Neuron (in vitro differentiated cells): ENCODE measurements at regions not wholly inside any gene's neighbourhood (a gene's known extent, or its start where the extent isn't known, plus 50 kb on each side); places are given as distances from the start of the nearest gene placed in this dataset.

ENCODE experiments used
- H2AFZ ChIP-seq: one replicate; pipeline ENCODE4 v1.6.1; 2013; ENCODE audit warnings: low read depth, mild to moderate bottlenecking, inconsistent platforms, low read length, moderate library complexity
- H3K27me3 ChIP-seq: one replicate; pipeline ENCODE4 v1.6.1; 2013; ENCODE audit warnings: low read length; ENCODE audit not compliant: insufficient read depth
- H3K36me3 ChIP-seq: one replicate; pipeline ENCODE4 v1.6.1; 2013; ENCODE audit warnings: low read length; ENCODE audit not compliant: insufficient read depth
- H3K4me1 ChIP-seq: one replicate; pipeline ENCODE4 v1.6.1; 2013; ENCODE audit warnings: low read length; ENCODE audit not compliant: insufficient read depth
- H3K4me3 ChIP-seq: 2 replicates; pipeline ENCODE4 v1.5.1; 2013; ENCODE audit warnings: mild to moderate bottlenecking, low read length, moderate library complexity
- H3K9me3 ChIP-seq: one replicate; pipeline ENCODE4 v1.6.1; 2013; ENCODE audit warnings: low read length

DNA sequence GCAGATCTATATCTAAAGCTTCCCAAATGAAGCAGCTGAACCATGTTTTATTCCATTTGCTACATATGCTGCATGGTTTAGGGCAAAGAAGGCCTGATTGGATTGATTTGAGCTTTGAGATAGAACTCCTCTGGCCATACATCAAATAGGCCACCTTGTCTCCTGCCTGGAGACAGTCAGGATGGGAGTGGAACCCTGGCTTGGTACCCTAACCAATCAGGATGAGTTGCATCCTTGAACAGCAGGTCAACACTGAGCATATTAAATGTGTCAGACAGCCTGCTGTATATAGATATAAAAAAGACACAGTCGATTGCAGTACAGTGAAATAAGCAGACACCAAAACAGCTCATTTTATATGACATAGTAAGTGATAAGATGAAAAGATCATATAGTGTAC is 291.7 kb downstream of the NUAK1 start:
- H3K4me3 ChIP-seq = no peak overlapping the region
- H3K36me3 ChIP-seq = no peaks in the 10 kb centered on the region
- no peaks in the 10 kb centered on the region for H3K27me3 ChIP-seq
- H3K9me3 ChIP-seq = no peaks in the 10 kb centered on the region
- H3K4me1 ChIP-seq = peaks cover 16% of the 10 kb centered on the region
- no peak overlapping the region for H2AFZ ChIP-seq

DNA sequence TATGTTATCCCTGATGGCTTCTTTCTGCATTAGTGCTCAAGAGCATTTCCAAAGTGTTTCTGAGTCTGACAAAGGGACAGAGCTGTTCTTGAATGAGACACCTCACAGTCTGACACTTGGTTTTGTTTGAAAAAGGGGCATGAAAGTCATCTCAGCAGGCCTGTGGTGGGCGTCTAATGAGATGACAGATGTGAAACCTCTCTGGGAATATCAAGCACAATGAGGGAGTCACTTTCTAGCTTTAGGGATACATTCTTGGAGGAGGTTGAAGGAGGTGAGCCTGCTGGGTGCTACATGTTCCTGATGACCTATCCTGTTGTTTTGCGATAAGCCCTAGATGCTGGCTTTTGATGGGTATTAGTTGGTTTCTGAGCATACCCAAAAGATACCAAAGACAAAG is 290.5 kb downstream of the NUAK1 start:
- Histone ChIP-seq H3K4me3 (no peak overlapping the region), H3K27me3 (no peaks in the 10 kb centered on the region), H2AFZ (no peak overlapping the region), H3K9me3 (no peaks in the 10 kb centered on the region), H3K36me3 (no peaks in the 10 kb centered on the region), H3K4me1 (peaks cover 16% of the 10 kb centered on the region)

DNA sequence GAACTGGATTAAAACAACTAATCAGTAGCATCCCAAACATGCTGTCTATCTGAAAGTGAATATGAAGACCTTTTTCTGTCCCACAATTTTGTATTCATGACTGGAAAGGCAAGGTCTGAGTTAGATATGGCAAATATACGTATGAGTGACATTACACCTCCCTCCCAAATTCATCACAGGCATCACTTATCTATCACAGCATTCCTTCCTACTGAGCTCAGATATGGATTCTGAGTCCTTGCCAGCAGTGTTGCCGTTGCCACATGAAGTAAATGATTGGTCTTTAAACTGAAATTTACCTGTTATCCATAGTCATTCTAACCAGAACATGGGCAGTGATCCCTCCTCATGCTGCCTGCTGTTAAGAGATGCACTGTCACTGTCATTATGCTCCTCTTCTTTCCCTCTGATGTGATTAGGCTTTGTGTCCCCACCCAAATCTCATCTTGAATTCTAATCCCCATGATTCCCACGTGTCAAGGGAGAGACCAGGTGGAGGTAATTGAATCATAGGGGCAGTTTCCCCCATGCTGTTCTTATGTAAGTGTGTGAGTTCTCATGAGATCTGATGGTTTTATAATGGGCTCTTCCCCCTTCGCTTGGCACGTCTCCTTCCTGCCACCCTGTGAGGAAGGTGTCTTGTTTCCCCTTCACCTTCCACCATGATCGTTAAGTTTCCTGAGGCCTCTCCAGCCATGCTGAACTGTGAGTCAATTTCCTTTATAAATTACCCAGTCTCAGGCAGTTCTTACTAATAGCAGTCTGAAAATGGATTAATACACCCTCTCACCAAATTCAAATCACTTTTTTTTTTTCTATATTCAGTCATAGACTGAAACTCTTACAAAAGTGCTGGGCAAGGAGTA is 288.4 kb downstream of the NUAK1 start:
- Histone ChIP-seq H3K27me3 (no peaks in the 10 kb centered on the region), H3K9me3 (no peaks in the 10 kb centered on the region), H3K4me3 (no peak overlapping the region), H3K4me1 (peaks cover 7% of the 10 kb centered on the region), H2AFZ (no peak overlapping the region), H3K36me3 (no peaks in the 10 kb centered on the region)

DNA sequence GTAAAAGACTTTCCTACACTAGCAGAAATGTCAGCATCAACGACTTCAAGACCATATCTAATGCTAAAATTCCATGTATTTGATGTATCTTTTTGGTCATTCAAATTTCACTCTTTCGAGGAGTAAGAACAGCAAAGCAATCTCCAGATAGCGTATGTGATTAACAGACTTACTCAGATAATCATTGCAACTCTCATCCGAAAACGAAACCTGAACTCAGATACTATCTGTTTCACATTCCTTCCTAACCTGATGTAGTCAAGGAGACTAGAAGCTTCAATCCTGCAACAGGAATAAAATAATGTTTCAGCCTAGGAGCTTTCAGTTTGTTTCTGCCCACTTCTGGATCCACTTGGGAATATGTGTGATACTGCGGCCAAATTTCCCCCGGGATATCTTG is 286.3 kb downstream of the NUAK1 start:
- Histone ChIP-seq H3K4me1 (peaks cover 7% of the 10 kb centered on the region), H3K9me3 (no peaks in the 10 kb centered on the region), H3K36me3 (no peaks in the 10 kb centered on the region), H3K27me3 (no peaks in the 10 kb centered on the region), H3K4me3 (no peak overlapping the region), H2AFZ (no peak overlapping the region)

DNA sequence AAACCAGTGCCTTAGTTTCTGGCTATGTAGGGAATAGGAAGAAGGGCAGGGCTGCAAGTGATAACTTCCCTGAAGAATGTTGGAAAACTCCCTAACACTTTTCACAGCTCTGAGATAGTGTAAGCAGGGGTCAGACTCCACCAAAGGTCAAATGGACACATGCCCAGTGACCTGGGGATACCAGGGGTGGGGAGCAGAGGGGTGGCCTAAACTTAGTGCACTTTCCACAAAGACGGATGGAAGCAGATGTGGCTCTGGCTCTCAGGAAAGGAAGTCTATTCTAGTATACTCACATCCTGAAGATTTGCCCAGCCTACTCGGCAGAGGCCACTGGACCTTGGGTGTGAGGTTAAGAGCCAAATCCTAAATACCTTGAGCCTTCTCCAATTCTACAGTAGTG is 285.8 kb downstream of the NUAK1 start:
- no peaks in the 10 kb centered on the region for H3K27me3 ChIP-seq
- H3K36me3 ChIP-seq = no peaks in the 10 kb centered on the region
- H3K4me3 ChIP-seq = no peak overlapping the region
- peaks cover 6% of the 10 kb centered on the region for H3K4me1 ChIP-seq
- H2AFZ ChIP-seq = no peak overlapping the region
- H3K9me3 ChIP-seq = no peaks in the 10 kb centered on the region

DNA sequence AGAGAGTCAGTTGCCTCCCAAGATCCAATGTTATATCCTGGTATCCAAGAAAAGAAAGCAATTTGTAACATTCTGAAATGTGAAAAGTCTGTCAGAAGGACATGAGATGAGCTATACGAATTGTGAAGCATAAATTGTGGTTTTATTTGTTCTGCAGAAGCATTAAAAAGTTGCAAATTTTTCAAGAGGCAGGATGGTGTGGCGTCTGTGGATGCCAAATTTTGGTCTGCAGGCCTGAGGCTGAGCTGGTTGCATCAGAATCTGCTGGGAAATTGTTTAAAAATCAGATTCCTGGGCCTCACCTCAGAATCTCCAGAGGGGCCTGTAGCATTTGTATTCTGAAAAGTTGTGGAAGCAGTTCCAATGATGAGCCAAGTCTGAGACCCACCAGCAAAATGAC is 284.7 kb downstream of the NUAK1 start:
- no peaks in the 10 kb centered on the region for H3K4me1 ChIP-seq
- no peaks in the 10 kb centered on the region for H3K36me3 ChIP-seq
- H3K9me3 ChIP-seq = no peaks in the 10 kb centered on the region
- no peak overlapping the region for H3K4me3 ChIP-seq
- H3K27me3 ChIP-seq = no peaks in the 10 kb centered on the region
- H2AFZ ChIP-seq = no peak overlapping the region

DNA sequence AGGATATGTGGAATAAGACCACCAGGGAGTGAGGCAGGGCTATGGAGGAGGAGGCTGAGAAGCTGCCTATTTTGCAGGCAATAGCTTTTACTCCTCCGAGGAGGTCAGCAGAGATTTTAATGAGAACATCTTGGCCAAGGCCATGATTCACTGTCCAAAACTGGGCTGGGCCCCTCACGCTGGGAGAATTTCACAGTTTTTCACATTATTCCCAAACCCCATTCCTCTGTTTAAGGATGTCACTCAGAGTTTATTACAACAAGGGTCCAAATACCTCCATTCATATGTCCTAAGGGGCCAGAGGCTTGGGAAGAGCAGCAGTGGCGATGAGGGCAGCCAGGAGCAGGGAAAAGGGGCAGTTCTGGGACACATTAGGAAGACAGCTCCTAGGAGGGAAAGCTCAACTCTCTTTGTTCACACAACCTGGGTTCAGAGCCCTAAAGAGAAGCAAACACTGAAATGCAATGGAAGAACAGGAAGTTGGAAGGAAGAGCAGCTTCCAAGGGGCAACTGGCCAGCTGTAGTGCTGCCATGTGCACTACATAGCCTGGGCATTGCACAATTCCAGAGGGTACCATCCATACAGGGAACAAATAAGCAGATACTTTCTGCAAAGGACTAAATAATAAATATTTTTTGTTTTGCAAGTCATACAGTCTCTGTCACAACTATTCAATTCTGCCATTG is 283.2 kb downstream of the NUAK1 start:
- no peaks in the 10 kb centered on the region for H3K27me3 ChIP-seq
- H3K36me3 ChIP-seq = no peaks in the 10 kb centered on the region
- H3K4me3 ChIP-seq = no peak overlapping the region
- H3K9me3 ChIP-seq = no peaks in the 10 kb centered on the region
- H2AFZ ChIP-seq = no peak overlapping the region
- H3K4me1 ChIP-seq = no peaks in the 10 kb centered on the region

DNA sequence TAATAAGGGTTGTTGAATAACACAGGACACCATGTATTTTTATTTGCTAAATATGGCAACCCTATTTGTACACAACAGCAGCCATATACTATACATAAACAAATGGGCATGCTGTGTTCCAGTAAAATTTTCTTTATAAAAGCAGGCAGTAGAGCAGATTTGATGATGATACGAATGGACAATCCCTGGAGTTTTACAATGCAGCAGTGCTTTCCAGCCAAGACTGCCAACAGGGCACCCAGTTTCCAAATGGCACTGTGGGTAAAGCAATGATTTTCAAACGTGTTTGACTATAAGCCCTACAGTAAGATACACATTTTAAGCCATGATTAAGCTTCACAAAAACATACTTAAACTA is 282.7 kb downstream of the NUAK1 start:
- Histone ChIP-seq H3K36me3 (no peaks in the 10 kb centered on the region), H3K4me3 (no peak overlapping the region), H3K27me3 (no peaks in the 10 kb centered on the region), H3K4me1 (no peaks in the 10 kb centered on the region), H3K9me3 (no peaks in the 10 kb centered on the region), H2AFZ (no peak overlapping the region)

DNA sequence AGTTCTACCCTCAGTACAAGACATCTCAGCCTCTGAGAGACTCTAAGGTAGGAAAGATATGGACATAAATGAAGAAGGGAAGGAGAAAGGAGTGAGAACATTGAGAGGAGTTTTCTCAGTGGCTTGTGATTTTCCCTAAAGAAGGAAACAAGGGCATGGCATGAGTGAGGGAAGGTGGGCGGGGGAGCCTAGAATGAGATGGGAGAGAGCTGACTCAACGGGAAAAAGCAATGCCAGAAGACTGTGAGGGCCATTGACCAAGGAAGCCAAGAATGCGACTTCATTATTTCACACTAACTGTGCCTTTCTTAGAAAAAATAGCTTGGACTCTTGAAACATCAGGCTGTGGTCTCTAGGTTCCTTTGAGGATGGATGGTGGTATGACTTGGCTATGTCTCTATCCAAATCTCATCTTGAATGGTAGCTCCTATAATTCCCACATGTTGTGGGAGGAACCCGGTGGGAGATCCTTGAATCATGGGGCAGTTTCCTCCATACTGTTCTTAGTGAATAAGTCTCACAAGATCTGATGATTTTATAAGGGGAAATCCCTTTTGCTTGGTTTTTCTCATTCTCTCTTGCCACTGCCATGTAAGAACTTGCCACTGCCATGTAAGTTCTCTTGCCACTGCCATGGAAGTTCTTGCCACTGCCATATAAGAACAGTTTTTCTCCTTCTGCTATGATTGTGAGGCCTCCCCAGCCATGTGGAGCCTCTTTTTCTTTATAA is 279.6 kb downstream of the NUAK1 start:
- Histone ChIP-seq H3K36me3 (no peaks in the 10 kb centered on the region), H3K27me3 (no peaks in the 10 kb centered on the region), H3K4me1 (no peaks in the 10 kb centered on the region), H3K4me3 (no peak overlapping the region), H2AFZ (no peak overlapping the region), H3K9me3 (peaks cover 5% of the 10 kb centered on the region)

DNA sequence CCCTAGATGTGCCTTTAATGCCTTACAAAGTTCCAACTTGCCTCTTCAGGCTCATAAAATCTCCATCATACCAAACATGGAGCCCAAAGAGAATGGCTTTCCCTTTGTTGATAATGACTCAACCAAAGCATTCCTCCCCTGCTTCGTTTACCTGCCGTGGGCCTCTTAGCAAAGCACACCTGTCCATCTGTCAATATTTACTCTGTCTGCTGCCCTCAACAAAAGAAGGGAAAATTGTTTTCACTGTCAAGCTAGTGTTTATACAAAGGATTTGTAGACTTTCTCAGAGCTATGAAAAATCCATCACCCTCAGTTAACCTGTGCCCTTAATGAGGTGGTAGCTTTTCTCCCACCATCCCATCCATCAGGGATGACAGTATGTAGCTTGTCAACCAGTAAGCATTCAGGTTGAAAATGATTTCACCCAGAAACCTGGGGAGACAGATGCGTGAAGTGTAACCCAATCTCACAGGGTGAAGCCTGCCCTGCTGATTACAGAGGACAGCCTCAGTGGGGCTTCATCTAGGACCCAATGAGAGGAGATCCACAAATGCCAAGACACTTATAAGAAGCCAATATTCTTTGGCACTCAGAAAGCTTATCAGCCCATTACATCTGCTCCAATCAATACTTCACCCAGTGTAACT is 278.1 kb downstream of the NUAK1 start:
- Histone ChIP-seq H3K4me3 (no peak overlapping the region), H3K4me1 (peaks cover under 1% of the 10 kb centered on the region), H3K9me3 (peaks cover 7% of the 10 kb centered on the region), H3K36me3 (no peaks in the 10 kb centered on the region), H3K27me3 (no peaks in the 10 kb centered on the region), H2AFZ (no peak overlapping the region)

DNA sequence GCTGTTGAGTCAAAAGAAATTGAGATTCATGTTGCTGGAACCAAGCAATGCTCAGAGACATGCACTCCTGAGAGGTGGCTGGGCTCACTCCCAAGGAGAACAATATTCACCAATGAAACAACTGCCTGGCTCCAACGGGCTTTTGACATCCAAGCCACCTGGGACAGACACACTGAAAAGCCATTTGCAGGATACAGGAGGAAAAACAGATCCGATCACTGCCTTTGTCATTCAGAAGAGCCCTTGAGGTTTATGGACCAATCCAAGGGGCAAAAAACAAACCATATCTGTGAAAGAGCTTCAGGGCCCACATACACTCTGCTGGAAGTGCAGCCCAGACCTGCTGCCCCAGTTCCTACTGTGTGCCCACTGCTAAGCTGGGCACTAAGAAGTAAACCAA is 277.5 kb downstream of the NUAK1 start:
- H3K9me3 ChIP-seq = peaks cover 7% of the 10 kb centered on the region
- no peak overlapping the region for H2AFZ ChIP-seq
- H3K4me1 ChIP-seq = peaks cover 6% of the 10 kb centered on the region
- no peak overlapping the region for H3K4me3 ChIP-seq
- no peaks in the 10 kb centered on the region for H3K36me3 ChIP-seq
- no peaks in the 10 kb centered on the region for H3K27me3 ChIP-seq

DNA sequence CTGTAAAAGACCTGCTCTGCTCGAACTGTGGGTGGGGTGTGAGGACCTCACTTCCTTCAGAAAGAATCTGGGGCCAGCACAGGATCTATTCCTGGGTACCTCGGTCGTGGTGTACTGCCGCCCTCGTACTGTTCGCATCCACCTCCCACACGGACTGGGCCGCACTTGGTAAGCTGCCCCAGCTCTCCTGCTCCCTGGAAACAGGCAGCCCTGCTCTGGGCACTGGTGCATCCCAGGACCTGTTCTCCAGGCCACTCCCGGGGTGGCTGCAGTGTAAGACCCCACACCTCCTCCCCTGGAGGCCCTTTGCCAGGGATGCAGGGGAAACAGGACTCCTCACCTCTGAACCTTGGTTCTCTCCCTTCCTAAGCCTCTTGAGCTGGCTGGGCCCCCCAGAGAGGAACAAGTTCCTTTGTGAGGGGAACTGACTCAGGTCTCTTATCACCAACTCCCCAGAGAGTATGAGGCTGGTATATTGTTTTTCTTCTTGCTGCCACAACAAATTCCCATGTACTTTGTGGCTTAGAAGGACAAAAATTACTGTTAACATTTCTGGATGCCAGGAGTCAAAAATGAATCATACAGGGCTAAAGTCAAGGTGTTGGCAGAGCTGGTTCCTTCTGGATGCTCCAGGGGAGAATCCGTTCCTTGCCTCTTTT is 276.5 kb downstream of the NUAK1 start:
- H3K9me3 ChIP-seq = peaks cover 7% of the 10 kb centered on the region
- H3K27me3 ChIP-seq = no peaks in the 10 kb centered on the region
- no peak overlapping the region for H2AFZ ChIP-seq
- H3K4me3 ChIP-seq = no peak overlapping the region
- H3K4me1 ChIP-seq = peaks cover 7% of the 10 kb centered on the region
- no peaks in the 10 kb centered on the region for H3K36me3 ChIP-seq
